Vagina (tissue), 2 donors: ENCODE measurements at regions not wholly inside any gene's neighbourhood (a gene's known extent, or its start where the extent isn't known, plus 50 kb on each side); places are given as distances from the start of the nearest gene placed in this dataset.

Experiments used
- DNase-seq, 2 donors: peaks; one replicate each; pipeline ENCODE4 v3.0.0-alpha.2; 2017; ENCODE audit errors: extremely low spot score in 2 of 2
- H3K27ac ChIP-seq: fragments of 200-600 bp; sonication (generic); one replicate; pipeline ENCODE4 v1.5.1; 2019
- H3K27me3 ChIP-seq: fragments of 200-600 bp; sonication (generic); one replicate; pipeline ENCODE4 v1.5.1; 2019
- H3K36me3 ChIP-seq, 2 donors: fragments of 200-600 bp; sonication (generic); one replicate each; pipeline ENCODE4 v1.5.1; 2017 to 2019
- H3K4me1 ChIP-seq: fragments of 200-600 bp; sonication (generic); one replicate; pipeline ENCODE4 v1.5.1; 2019
- H3K4me3 ChIP-seq, 2 donors: fragments of 200-600 bp; sonication (generic); 1 replicate in 1 of 2; 2 replicates in 1 of 2; pipeline ENCODE4 v1.5.1; 2016 to 2019
- H3K9me3 ChIP-seq: fragments of 200-600 bp; sonication (generic); one replicate; pipeline ENCODE4 v1.5.1; 2019
- CTCF ChIP-seq, 3 experiments: fragments of 450-650 bp in 2 of 3; fragments of 200-600 bp in 1 of 3; sonication (generic) in 1 of 3; IDR thresholded peaks; one replicate each; pipeline ENCODE4 v1.5.1; 2017 to 2019; ENCODE audit warnings: antibody characterized with exemption in 3 of 3, mild to moderate bottlenecking in 2 of 3, moderate library complexity in 2 of 3
- POLR2A ChIP-seq, 2 donors: fragments of 450-650 bp; IDR thresholded peaks; one replicate each; pipeline ENCODE4 v1.6.1; 2017; ENCODE audit warnings: antibody characterized with exemption in 2 of 2, mild to moderate bottlenecking in 2 of 2, moderate library complexity in 2 of 2
- POLR2AphosphoS5 ChIP-seq, 2 donors: sonication (generic); formaldehyde crosslinking; IDR thresholded peaks; one replicate each; pipeline ENCODE4 v1.9.0; 2017; ENCODE audit warnings: antibody characterized with exemption in 2 of 2, mild to moderate bottlenecking in 2 of 2, low read depth in 1 of 2; ENCODE audit not compliant: insufficient read depth in 1 of 2
- intact Hi-C: fragments of 100-400 bp; cut with DNase I; formaldehyde crosslinking; loops from one replicate; pipeline ENCODE4 v1.15.1; 2023

- H3K27ac ChIP-seq: no peak overlapping the region
- H3K36me3 ChIP-seq: no peaks in the 10 kb centered on the region
- TF ChIP-seq POLR2A (IDR thresholded peaks at IDR 0.05): no peak
- no peaks in the 10 kb centered on the region for H3K4me1 ChIP-seq
- no peak for DNase-seq
- intact Hi-C loops: no loop called here
- no peak overlapping the region for H3K4me3 ChIP-seq
- H3K27me3 ChIP-seq: no peaks in the 10 kb centered on the region
- H3K9me3 ChIP-seq: no peaks in the 10 kb centered on the region
Observed at GRCh38 chr10:71025535-71025934, 137.2 kb upstream of the PCBD1 start.

GRCh38 chr10:71028066-71028465 lies 139.7 kb upstream of the PCBD1 start:
- Histone ChIP-seq H3K4me3 (no peak overlapping the region), H3K9me3 (no peaks in the 10 kb centered on the region), H3K27me3 (no peaks in the 10 kb centered on the region), H3K4me1 (no peaks in the 10 kb centered on the region), H3K27ac (no peak overlapping the region), H3K36me3 (no peaks in the 10 kb centered on the region)
- no peak for DNase-seq
- intact Hi-C loops: no loop called here
- TF ChIP-seq POLR2A (IDR thresholded peaks at IDR 0.05) (no peak), POLR2AphosphoS5 (IDR thresholded peaks at IDR 0.05; ENCODE audit: insufficient read depth in 1 of 2, low read depth in 1 of 2) (no peak), CTCF (IDR thresholded peaks at IDR 0.05) (no peak)

- intact Hi-C loops: no loop called here
- Histone ChIP-seq H3K27me3 (no peaks in the 10 kb centered on the region), H3K36me3 (no peaks in the 10 kb centered on the region), H3K27ac (no peak overlapping the region), H3K4me1 (no peaks in the 10 kb centered on the region), H3K4me3 (no peak overlapping the region), H3K9me3 (no peaks in the 10 kb centered on the region)
- DNase-seq: no peak
- TF ChIP-seq POLR2A (IDR thresholded peaks at IDR 0.05) (no peak), POLR2AphosphoS5 (IDR thresholded peaks at IDR 0.05; ENCODE audit: insufficient read depth in 1 of 2, low read depth in 1 of 2) (no peak), CTCF (IDR thresholded peaks at IDR 0.05) (no peak)
Observed at GRCh38 chr10:71029411-71029892, 141.1 kb upstream of the PCBD1 start.

GRCh38 chr10:71029907-71030306 lies 141.5 kb upstream of the PCBD1 start:
- Histone ChIP-seq H3K36me3 (no peaks in the 10 kb centered on the region), H3K27me3 (no peaks in the 10 kb centered on the region), H3K9me3 (no peaks in the 10 kb centered on the region), H3K4me3 (no peak overlapping the region), H3K27ac (no peak overlapping the region), H3K4me1 (no peaks in the 10 kb centered on the region)
- intact Hi-C loops: no loop called here
- DNase-seq: no peak
- no peak for TF ChIP-seq POLR2A (IDR thresholded peaks at IDR 0.05)
- TF ChIP-seq CTCF (IDR thresholded peaks at IDR 0.05): no peak
- no peak for TF ChIP-seq POLR2AphosphoS5 (IDR thresholded peaks at IDR 0.05; ENCODE audit: insufficient read depth in 1 of 2, low read depth in 1 of 2)

DNA sequence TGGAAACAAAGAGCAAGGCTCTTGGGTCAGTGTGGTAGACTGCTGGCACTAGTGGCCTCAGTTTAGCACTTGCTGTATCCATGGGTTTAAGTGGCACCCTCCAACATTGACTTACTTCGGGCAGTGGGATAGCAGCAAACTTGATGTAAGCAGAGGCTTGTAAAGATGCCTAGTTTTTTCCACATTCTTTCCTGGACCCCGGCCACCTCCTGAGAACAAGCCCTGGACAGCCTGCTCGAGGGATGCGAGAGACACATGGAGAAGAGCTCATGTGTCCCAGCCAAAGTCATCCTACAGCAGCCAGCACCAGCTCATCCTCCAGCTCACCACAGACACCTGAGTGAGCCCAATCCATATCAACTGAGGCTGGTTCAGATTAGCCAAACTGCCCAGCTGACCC lies 142.7 kb upstream of the PCBD1 start:
- DNase-seq: no peak
- Histone ChIP-seq H3K9me3 (no peaks in the 10 kb centered on the region), H3K36me3 (no peaks in the 10 kb centered on the region), H3K27ac (no peak overlapping the region), H3K27me3 (no peaks in the 10 kb centered on the region), H3K4me1 (no peaks in the 10 kb centered on the region), H3K4me3 (no peak overlapping the region)
- intact Hi-C loops: no loop called here
- TF ChIP-seq POLR2AphosphoS5 (IDR thresholded peaks at IDR 0.05; ENCODE audit: insufficient read depth in 1 of 2, low read depth in 1 of 2): no peak
- TF ChIP-seq CTCF (IDR thresholded peaks at IDR 0.05): no peak
- TF ChIP-seq POLR2A (IDR thresholded peaks at IDR 0.05): no peak

DNA sequence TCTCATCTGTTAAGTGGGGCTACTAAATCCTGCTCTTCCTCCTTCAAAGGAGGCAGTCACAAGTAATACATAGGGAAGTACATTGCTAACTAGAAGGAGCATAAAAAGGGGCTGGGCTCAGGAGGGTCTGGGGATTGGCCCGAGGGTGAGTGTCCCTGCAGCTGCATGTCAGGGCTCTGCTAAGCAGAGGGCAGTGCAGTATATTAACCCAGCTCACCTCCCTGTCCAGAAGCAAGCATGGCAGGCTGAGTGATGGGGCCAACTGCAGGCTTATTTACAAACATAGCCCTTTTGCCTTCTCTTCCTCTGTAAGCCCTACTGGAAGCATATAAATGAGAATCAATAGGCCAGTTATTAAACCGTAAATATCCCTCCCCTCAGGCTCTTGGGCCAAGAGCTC lies 143.2 kb upstream of the PCBD1 start:
- Histone ChIP-seq H3K9me3 (no peaks in the 10 kb centered on the region), H3K27ac (no peak overlapping the region), H3K4me3 (no peak overlapping the region), H3K36me3 (no peaks in the 10 kb centered on the region), H3K4me1 (no peaks in the 10 kb centered on the region), H3K27me3 (no peaks in the 10 kb centered on the region)
- DNase-seq: no peak
- intact Hi-C loops: no loop called here
- TF ChIP-seq POLR2AphosphoS5 (IDR thresholded peaks at IDR 0.05; ENCODE audit: insufficient read depth in 1 of 2, low read depth in 1 of 2) (no peak), CTCF (IDR thresholded peaks at IDR 0.05) (no peak), POLR2A (IDR thresholded peaks at IDR 0.05) (no peak)
